K562 (cell line): ENCODE measurements at regions not wholly inside any gene's neighbourhood (a gene's known extent, or its start where the extent isn't known, plus 50 kb on each side); places are given as distances from the start of the nearest gene placed in this dataset.

Source experiments
- ATAC-seq: fragments of 200-7000 bp; cut with Tn5 transposase; 3 replicates; pipeline ENCODE4 v1.9.1; 2020; ENCODE audit warnings: moderate library complexity
- BruUV-seq: library from RNA; stranded (reverse); fragments of 400-500 nt; replicated peaks from 2 replicates; lab custom pipeline; 2021; lab: Mats Ljungman, UMichigan
- CTCF ChIA-PET: fragments of 300-600 bp; formaldehyde crosslinking; extraction: SDS; loops from one replicate; lab custom pipeline; 2021; ENCODE audit warnings: low intra/inter-chr PET ratio; lab: Yijun Ruan, JAX
- POLR2A ChIA-PET: fragments of 300-600, 350-650 bp; sonication (Branson Sonifier 250); formaldehyde crosslinking; extraction: SDS; loops from one replicate; lab custom pipeline; 2021; ENCODE audit warnings: antibody characterized with exemption, inconsistent platforms; lab: Yijun Ruan, JAX
- DNase-seq, 4 experiments: peaks; one replicate each; pipeline versions ENCODE4 v3.0.0 to v3.0.0-alpha.2; 2011 to 2018; ENCODE audit warnings: low spot score in 3 of 4, mixed read lengths in 3 of 4; ENCODE audit errors: extremely low read depth in 1 of 4
- FAIRE-seq: peaks from 2 replicates; lab custom pipeline; 2011; peaks lifted over from hg19 to GRCh38; lab: Jason Lieb, UNC
- H2AFZ ChIP-seq: 2 replicates; pipeline ENCODE4 v1.6.0; 2011; ENCODE audit warnings: low read depth, low read length, control low read depth, inconsistent platforms
- H3K27ac ChIP-seq: fragments of 200-600 bp; 3 replicates; pipeline ENCODE4 v1.8.0; 2011; ENCODE audit warnings: low read depth, mild to moderate bottlenecking, control low read depth, inconsistent platforms, low read length, moderate library complexity, mixed read lengths; ENCODE audit errors: extremely low read depth
- H3K27me3 ChIP-seq, 2 experiments: fragments of 300-600 bp in 1 of 2; 2 replicates in 1 of 2; 3 replicates in 1 of 2; pipeline versions ENCODE4 v1.6.0 to v1.8.0; 2011; ENCODE audit warnings: inconsistent platforms in 2 of 2, low read length in 2 of 2, mild to moderate bottlenecking in 1 of 2, mixed read lengths in 1 of 2, moderate library complexity in 1 of 2; ENCODE audit not compliant: control insufficient read depth in 2 of 2, insufficient read depth in 2 of 2
- H3K36me3 ChIP-seq: fragments of 300-600 bp; 3 replicates; pipeline ENCODE4 v1.8.0; 2011; ENCODE audit warnings: mild to moderate bottlenecking, low read length, inconsistent platforms; ENCODE audit not compliant: control insufficient read depth, insufficient read depth
- H3K4me1 ChIP-seq, 2 experiments: fragments of 200-600 bp in 1 of 2; replicated peaks in 1 of 2; 2 replicates in 1 of 2; 3 replicates in 1 of 2; pipeline versions ENCODE4 v1.5.1 to v1.8.0; 2011; ENCODE audit warnings: inconsistent platforms in 2 of 2, low read length in 2 of 2, mild to moderate bottlenecking in 1 of 2, mixed read lengths in 1 of 2, moderate library complexity in 1 of 2; ENCODE audit not compliant: control insufficient read depth in 2 of 2, insufficient read depth in 2 of 2
- H3K4me2 ChIP-seq: 2 replicates; pipeline ENCODE4 v1.6.1; 2011; ENCODE audit warnings: low read length, control low read depth, inconsistent platforms, mixed read lengths; ENCODE audit not compliant: insufficient read depth
- H3K4me3 ChIP-seq: fragments of 200-600 bp; sonication (generic), shearing (Covaris generic); 2 replicates; pipeline ENCODE4 v1.5.1; 2016; ENCODE audit warnings: control low read depth, inconsistent platforms
- H3K79me2 ChIP-seq: fragments of 200-600 bp; 3 replicates; pipeline ENCODE4 v1.8.0; 2011; ENCODE audit warnings: low read length, inconsistent platforms; ENCODE audit not compliant: control insufficient read depth, insufficient read depth
- H3K9ac ChIP-seq, 2 experiments: 2 replicates each; pipeline versions ENCODE4 v1.6.0 to v1.6.1; 2011; ENCODE audit warnings: low read depth in 2 of 2, low read length in 2 of 2, control low read depth in 1 of 2, inconsistent platforms in 1 of 2, mild to moderate bottlenecking in 1 of 2, mixed read lengths in 1 of 2; ENCODE audit not compliant: insufficient read depth in 1 of 2
- H3K9me1 ChIP-seq: one replicate; pipeline ENCODE4 v1.6.0; 2011; ENCODE audit warnings: inconsistent platforms, mild to moderate bottlenecking, low read length, moderate library complexity; ENCODE audit not compliant: control insufficient read depth, insufficient read depth
- H3K9me3 ChIP-seq: replicated peaks from 2 replicates; pipeline ENCODE4 v1.5.1; 2011; ENCODE audit warnings: low read depth, low read length, inconsistent platforms; ENCODE audit not compliant: control insufficient read depth, insufficient read depth
- H4K20me1 ChIP-seq: replicated peaks from 2 replicates; pipeline ENCODE4 v1.6.1; 2011; ENCODE audit warnings: low read length, inconsistent platforms, mixed read lengths; ENCODE audit not compliant: control insufficient read depth, insufficient read depth
- ATF7 ChIP-seq: fragments of 450-650 bp; IDR thresholded peaks from 2 replicates; pipeline ENCODE4 v1.7.1; 2014; ENCODE audit warnings: mild to moderate bottlenecking, moderate library complexity
- CXXC5 ChIP-seq: fragments of 250-450 bp; sonication (Bioruptor Pico); IDR thresholded peaks from 2 replicates; pipeline ENCODE4 v1.8.0; 2022; ENCODE audit warnings: inconsistent platforms, mild to moderate bottlenecking, moderate library complexity
- DNMT1 ChIP-seq: fragments of 450-650 bp; IDR thresholded peaks from 2 replicates; pipeline ENCODE4 v1.6.1; 2016; ENCODE audit warnings: antibody characterized with exemption, mild to moderate bottlenecking
- ELF1 ChIP-seq: fragments of 200-800 bp; sonication (Bioruptor generic); IDR thresholded peaks from 2 replicates; pipeline ENCODE4 v1.6.1; 2016; ENCODE audit warnings: missing genetic modification characterization, missing compliant biosample characterization
- GABPB1 ChIP-seq: sonication (generic); formaldehyde crosslinking; IDR thresholded peaks from 2 replicates; pipeline ENCODE4 v1.8.0; 2022; ENCODE audit warnings: mild to moderate bottlenecking, missing genetic modification reagents
- GTF2A2 ChIP-seq: IDR thresholded peaks from 2 replicates; pipeline ENCODE4 v1.6.1; 2016; ENCODE audit warnings: mild to moderate bottlenecking, missing genetic modification characterization, missing compliant biosample characterization
- HMG20A ChIP-seq: fragments of 450-650 bp; formaldehyde crosslinking; conservative IDR thresholded peaks from 2 replicates; pipeline ENCODE4 v1.4.0; 2020; ENCODE audit warnings: mild to moderate bottlenecking, mixed read lengths
- MED1 ChIP-seq: sonication (generic); formaldehyde crosslinking; IDR thresholded peaks from 2 replicates; pipeline ENCODE4 v1.8.1; 2023; ENCODE audit warnings: missing genetic modification reagents, borderline replicate concordance
- MTF1 ChIP-seq: fragments of 250-450 bp; sonication (Bioruptor Pico); IDR thresholded peaks from 2 replicates; pipeline ENCODE4 v1.9.0; 2021; ENCODE audit warnings: moderate library complexity, mild to moderate bottlenecking, inconsistent platforms, borderline replicate concordance
- NFYB ChIP-seq: IDR thresholded peaks from 2 replicates; pipeline ENCODE4 v1.6.1; 2011; ENCODE audit warnings: mild to moderate bottlenecking, moderate library complexity; ENCODE audit not compliant: insufficient read length; ENCODE audit errors: extremely low read depth
- PHF21A ChIP-seq: fragments of 450-650 bp; IDR thresholded peaks from 2 replicates; pipeline ENCODE4 v1.6.1; 2017; ENCODE audit warnings: low read depth, borderline replicate concordance
- PURB ChIP-seq: sonication (generic); formaldehyde crosslinking; IDR thresholded peaks from 2 replicates; pipeline ENCODE4 v1.9.0; 2021; ENCODE audit warnings: low read depth, mild to moderate bottlenecking, missing genetic modification reagents
- TAF7 ChIP-seq: fragments of 450-650 bp; IDR thresholded peaks from 2 replicates; pipeline ENCODE4 v1.6.1; 2016; ENCODE audit warnings: missing genetic modification characterization, missing compliant biosample characterization
- TARDBP ChIP-seq: fragments of 450-650 bp; IDR thresholded peaks from 2 replicates; pipeline ENCODE4 v1.6.1; 2016
- U2AF1 ChIP-seq: fragments of 200-400 bp; formaldehyde crosslinking; optimal IDR thresholded peaks from 2 replicates; pipeline ENCODE3; 2017; ENCODE audit warnings: mild to moderate bottlenecking, low read depth, low read length, moderate library complexity
- ZNF133 ChIP-seq: fragments of 250-450 bp; sonication (Bioruptor Pico); IDR thresholded peaks from 2 replicates; pipeline ENCODE4 v1.4.0; 2020; ENCODE audit warnings: mild to moderate bottlenecking
- ZNF354B ChIP-seq: fragments of 250-450 bp; sonication (Bioruptor Pico); IDR thresholded peaks from 2 replicates; pipeline ENCODE4 v1.4.0; 2020
- WGBS: fragments of 100-300 bp; shearing (Covaris generic); methylation state at CpG from one replicate; pipeline ENCODE4 v1.1.6; 2016; ENCODE audit warnings: low coverage, mixed read lengths; ENCODE audit not compliant: insufficient coverage; ENCODE audit errors: missing lambda C conversion rate; 5-methylcytosine and 5-hydroxymethylcytosine counted together
- in situ Hi-C: fragments of 300-500 bp; cut with MboI; formaldehyde crosslinking; loops from 4 replicates; pipeline ENCODE4 v1.15.0; 2018; ENCODE audit warnings: inconsistent platforms, mixed read lengths
- intact Hi-C: fragments of 100-400 bp; cut with micrococcal nuclease; formaldehyde crosslinking; loops from 2 replicates; pipeline ENCODE4 v1.14.2; 2022
- TF ChIP-seq, protein P1 (sequence below): sonication (generic); formaldehyde crosslinking; IDR thresholded peaks from 2 replicates; pipeline ENCODE4 v1.8.0; 2022; ENCODE audit warnings: mild to moderate bottlenecking, missing genetic modification reagents
- TF ChIP-seq, protein P2 (sequence below): fragments of 250-450 bp; sonication (Bioruptor Pico); IDR thresholded peaks from 2 replicates; pipeline ENCODE4 v1.8.0; 2022; ENCODE audit warnings: moderate library complexity, mild to moderate bottlenecking, inconsistent platforms

DNA sequence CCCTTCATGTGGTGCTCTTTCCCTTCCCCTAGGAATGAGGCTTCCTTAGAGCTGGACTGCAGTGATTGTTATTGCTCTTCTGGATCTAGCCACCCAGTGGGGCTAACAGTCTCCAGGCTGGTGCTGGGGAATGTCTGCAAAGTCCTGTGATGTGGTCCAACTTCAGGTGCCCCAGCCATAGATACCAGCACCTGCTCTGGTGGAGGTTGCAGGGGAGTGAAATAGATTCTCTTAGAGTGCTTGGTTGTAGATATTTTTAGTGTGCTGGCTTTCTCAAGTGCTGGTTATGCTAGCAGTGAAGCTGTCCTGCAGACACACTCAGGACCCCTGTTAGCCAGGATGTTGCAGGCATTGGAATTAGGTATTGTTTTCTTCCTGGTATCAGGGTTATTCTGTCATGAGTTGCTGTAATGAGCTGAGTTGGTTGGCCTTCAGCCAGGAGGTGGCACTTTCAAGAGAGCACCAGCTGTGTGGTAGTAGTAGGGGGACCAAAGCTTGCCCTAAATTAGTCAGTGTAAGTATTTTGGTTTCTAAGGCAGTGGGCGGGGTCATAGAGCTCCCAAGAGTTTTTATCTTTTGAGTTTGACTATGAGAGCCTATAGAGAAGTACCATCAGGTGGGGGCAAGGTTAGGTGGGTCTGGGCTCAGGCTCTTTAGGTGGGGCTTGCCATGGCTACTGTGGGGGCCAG is 317.5 kb upstream of the SGO1 start (continued):
- no peak for TF ChIP-seq HMG20A (CRISPR knock-in tag)
- TF ChIP-seq NFYB, result no peak
- no peak for TF ChIP-seq ZNF133
- TF ChIP-seq GABPB1 (CRISPR knock-in tag), result no peak
- no peak for TF ChIP-seq MTF1 (CRISPR knock-in tag)

DNA sequence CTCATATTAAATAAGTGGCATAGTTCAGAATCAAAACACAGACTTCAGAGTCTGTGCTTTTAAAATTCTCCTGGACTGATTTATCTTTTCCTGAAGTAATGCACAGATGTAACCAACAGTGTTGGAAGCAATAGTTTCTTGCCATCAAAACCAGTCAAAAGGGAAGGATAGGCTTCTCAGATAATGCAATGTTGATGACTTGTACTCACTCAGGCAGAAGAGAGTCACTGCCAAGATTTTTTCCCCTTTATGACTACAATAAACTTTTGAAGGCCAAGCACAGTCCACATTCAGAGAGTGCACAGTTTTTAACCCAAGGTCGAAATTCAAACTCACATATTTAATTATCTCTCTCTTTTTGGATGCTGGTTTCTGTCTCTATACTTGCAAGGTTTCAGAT is 305.0 kb upstream of the SGO1 start:
- H2AFZ ChIP-seq, result no peak overlapping the region
- BruUV-seq, result no TSS peak
- H3K4me3 ChIP-seq, result no peak overlapping the region
- WGBS, result 0% methylated on average over 1 of the region's 1 CpG
- ChIA-PET POLR2A (no interaction called here), CTCF (no interaction called here)
- H4K20me1 ChIP-seq, result no peaks in the 10 kb centered on the region
- in situ Hi-C loops (no loop called here), intact Hi-C loops (no loop called here)
- FAIRE-seq, result no peak
- H3K27me3 ChIP-seq, result no peaks in the 10 kb centered on the region
- H3K4me2 ChIP-seq, result no peak overlapping the region
- H3K27ac ChIP-seq, result no peak overlapping the region
- H3K79me2 ChIP-seq, result no peaks in the 10 kb centered on the region
- no peak for DNase-seq
- no peak overlapping the region for H3K9ac ChIP-seq
- no peaks in the 10 kb centered on the region for H3K4me1 ChIP-seq
- no peaks in the 10 kb centered on the region for H3K9me3 ChIP-seq
- no peaks in the 10 kb centered on the region for H3K9me1 ChIP-seq
- no peak for ATAC-seq
- no peaks in the 10 kb centered on the region for H3K36me3 ChIP-seq
- TF ChIP-seq CXXC5 (CRISPR knock-in tag) (no peak), ATF7 (no peak), ELF1 (no peak), PHF21A (no peak), DNMT1 (no peak), MED1 (CRISPR knock-in tag) (no peak), TARDBP (no peak), PURB (CRISPR knock-in tag) (no peak), ZNF354B (no peak), U2AF1 (no peak), GTF2A2 (tag) (no peak), TAF7 (no peak)
- TF ChIP-seq, protein P1, sequence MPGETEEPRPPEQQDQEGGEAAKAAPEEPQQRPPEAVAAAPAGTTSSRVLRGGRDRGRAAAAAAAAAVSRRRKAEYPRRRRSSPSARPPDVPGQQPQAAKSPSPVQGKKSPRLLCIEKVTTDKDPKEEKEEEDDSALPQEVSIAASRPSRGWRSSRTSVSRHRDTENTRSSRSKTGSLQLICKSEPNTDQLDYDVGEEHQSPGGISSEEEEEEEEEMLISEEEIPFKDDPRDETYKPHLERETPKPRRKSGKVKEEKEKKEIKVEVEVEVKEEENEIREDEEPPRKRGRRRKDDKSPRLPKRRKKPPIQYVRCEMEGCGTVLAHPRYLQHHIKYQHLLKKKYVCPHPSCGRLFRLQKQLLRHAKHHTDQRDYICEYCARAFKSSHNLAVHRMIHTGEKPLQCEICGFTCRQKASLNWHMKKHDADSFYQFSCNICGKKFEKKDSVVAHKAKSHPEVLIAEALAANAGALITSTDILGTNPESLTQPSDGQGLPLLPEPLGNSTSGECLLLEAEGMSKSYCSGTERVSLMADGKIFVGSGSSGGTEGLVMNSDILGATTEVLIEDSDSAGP (CRISPR knock-in tag), result no peak
- TF ChIP-seq, protein P2, sequence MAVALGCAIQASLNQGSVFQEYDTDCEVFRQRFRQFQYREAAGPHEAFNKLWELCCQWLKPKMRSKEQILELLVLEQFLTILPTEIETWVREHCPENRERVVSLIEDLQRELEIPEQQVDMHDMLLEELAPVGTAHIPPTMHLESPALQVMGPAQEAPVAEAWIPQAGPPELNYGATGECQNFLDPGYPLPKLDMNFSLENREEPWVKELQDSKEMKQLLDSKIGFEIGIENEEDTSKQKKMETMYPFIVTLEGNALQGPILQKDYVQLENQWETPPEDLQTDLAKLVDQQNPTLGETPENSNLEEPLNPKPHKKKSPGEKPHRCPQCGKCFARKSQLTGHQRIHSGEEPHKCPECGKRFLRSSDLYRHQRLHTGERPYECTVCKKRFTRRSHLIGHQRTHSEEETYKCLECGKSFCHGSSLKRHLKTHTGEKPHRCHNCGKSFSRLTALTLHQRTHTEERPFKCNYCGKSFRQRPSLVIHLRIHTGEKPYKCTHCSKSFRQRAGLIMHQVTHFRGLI (CRISPR knock-in tag), result no peak
